ENCODE measurements at regions not wholly inside any gene's neighbourhood (a gene's known extent, or its start where the extent isn't known, plus 50 kb on each side); places are given as distances from the start of the nearest gene placed in this dataset.

GRCh38 chr5:82684659-82685058, 392.5 kb downstream of the TMEM167A start:
- no CpG with 5 or more reads among the region's 2 CpGs for WGBS (ENCODE audit: insufficient coverage, insufficient read length)
- Histone ChIP-seq H3K36me3 (ENCODE audit: control insufficient read depth, insufficient read depth, low read length) (no peaks in the 10 kb centered on the region), H3K27ac (ENCODE audit: low read length) (no peak overlapping the region), H3K4me1 (ENCODE audit: control insufficient read depth, insufficient read depth, low read length) (no peaks in the 10 kb centered on the region), H3K9me3 (ENCODE audit: control insufficient read depth, insufficient read depth, low read length) (no peaks in the 10 kb centered on the region), H3K4me3 (ENCODE audit: low read length) (no peak overlapping the region), H3K27me3 (ENCODE audit: control insufficient read depth, insufficient read depth, low read length) (no peaks in the 10 kb centered on the region)
- DNase-seq (ENCODE audit: low read depth, low spot score): no peak

GRCh38 chr5:82684165-82684564, 393.0 kb downstream of the TMEM167A start:
- no peaks in the 10 kb centered on the region for H3K27me3 ChIP-seq (ENCODE audit: control insufficient read depth, insufficient read depth, low read length)
- H3K4me1 ChIP-seq (ENCODE audit: control insufficient read depth, insufficient read depth, low read length): no peaks in the 10 kb centered on the region
- no peak overlapping the region for H3K27ac ChIP-seq (ENCODE audit: low read length)
- H3K9me3 ChIP-seq (ENCODE audit: control insufficient read depth, insufficient read depth, low read length): no peaks in the 10 kb centered on the region
- H3K36me3 ChIP-seq (ENCODE audit: control insufficient read depth, insufficient read depth, low read length): no peaks in the 10 kb centered on the region
- no CpG with 5 or more reads among the region's 2 CpGs for WGBS (ENCODE audit: insufficient coverage, insufficient read length)
- no peak for DNase-seq (ENCODE audit: low read depth, low spot score)
- H3K4me3 ChIP-seq (ENCODE audit: low read length): no peak overlapping the region

DNA sequence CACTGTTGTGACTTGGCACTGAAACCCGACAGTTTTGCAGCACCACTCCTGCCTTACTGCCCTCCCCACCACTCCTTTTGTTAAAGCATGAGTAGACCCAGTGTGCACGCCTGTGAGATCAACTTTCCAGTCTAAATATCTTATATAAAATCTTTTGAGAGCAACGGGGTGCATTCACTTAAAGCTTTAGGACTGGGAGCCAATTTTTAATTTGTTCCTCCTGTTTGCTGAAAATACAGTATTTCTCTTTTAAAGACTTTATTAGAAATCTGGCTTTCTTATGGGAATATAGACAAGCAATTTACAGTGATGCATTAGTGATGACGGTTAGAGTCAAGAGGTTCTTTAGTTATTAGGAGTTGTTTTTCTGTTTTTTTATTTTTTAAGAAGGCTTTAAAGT, 397.5 kb downstream of the TMEM167A start:
- DNase-seq (ENCODE audit: low read depth, low spot score): no peak
- H3K36me3 ChIP-seq (ENCODE audit: control insufficient read depth, insufficient read depth, low read length): no peaks in the 10 kb centered on the region
- no peaks in the 10 kb centered on the region for H3K9me3 ChIP-seq (ENCODE audit: control insufficient read depth, insufficient read depth, low read length)
- H3K27me3 ChIP-seq (ENCODE audit: control insufficient read depth, insufficient read depth, low read length): no peaks in the 10 kb centered on the region
- no peaks in the 10 kb centered on the region for H3K4me1 ChIP-seq (ENCODE audit: control insufficient read depth, insufficient read depth, low read length)
- WGBS (ENCODE audit: insufficient coverage, insufficient read length): no CpG with 5 or more reads among the region's 4 CpGs
- H3K27ac ChIP-seq (ENCODE audit: low read length): no peak overlapping the region
- no peak overlapping the region for H3K4me3 ChIP-seq (ENCODE audit: low read length)

DNA sequence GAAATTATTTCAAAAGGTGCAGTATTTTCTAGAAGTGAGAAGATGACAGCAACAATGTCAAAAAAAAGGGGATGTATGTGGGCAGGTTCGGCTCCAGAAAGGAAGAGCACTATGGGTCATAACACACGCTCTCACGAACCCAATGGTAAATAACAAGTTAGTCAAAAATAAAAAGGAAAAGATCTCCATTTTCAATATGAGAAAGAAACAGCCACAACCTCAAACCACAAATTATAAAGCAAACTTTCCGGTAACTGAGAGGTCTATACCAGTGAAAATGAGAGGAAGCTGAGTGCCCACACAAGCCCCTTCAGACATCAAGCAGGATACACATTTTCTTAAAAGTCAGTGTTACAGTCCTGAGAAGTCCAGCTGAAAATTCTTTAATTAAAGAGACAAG, 398.5 kb upstream of the RPS23 start:
- no peaks in the 10 kb centered on the region for H3K9me3 ChIP-seq (ENCODE audit: control insufficient read depth, insufficient read depth, low read length)
- H3K27me3 ChIP-seq (ENCODE audit: control insufficient read depth, insufficient read depth, low read length): no peaks in the 10 kb centered on the region
- WGBS (ENCODE audit: insufficient coverage, insufficient read length): no CpG with 5 or more reads among the region's 4 CpGs
- DNase-seq (ENCODE audit: low read depth, low spot score): no peak
- H3K36me3 ChIP-seq (ENCODE audit: control insufficient read depth, insufficient read depth, low read length): no peaks in the 10 kb centered on the region
- H3K4me1 ChIP-seq (ENCODE audit: control insufficient read depth, insufficient read depth, low read length): no peaks in the 10 kb centered on the region
- H3K4me3 ChIP-seq (ENCODE audit: low read length): no peak overlapping the region
- H3K27ac ChIP-seq (ENCODE audit: low read length): no peak overlapping the region

DNA sequence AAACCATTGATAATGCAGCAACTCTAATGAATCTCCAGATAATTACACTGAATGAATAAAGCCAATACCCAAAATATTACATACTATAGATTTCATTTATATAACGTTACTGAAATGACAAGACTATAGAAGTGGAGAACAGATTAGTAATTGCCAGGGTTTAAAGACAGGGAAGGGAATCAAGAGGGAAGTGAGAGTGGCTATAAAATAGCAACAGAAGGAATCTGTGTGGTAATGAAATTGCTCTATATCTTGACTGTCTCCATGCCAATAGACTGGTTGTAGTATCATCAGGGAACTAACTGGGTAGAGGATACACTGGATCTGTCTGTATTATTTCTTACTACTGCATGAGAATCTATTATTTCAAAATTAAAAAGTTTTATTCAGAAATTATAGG, 396.5 kb upstream of the RPS23 start:
- no peak overlapping the region for H3K4me3 ChIP-seq (ENCODE audit: low read length)
- no peaks in the 10 kb centered on the region for H3K36me3 ChIP-seq (ENCODE audit: control insufficient read depth, insufficient read depth, low read length)
- H3K9me3 ChIP-seq (ENCODE audit: control insufficient read depth, insufficient read depth, low read length): no peaks in the 10 kb centered on the region
- H3K4me1 ChIP-seq (ENCODE audit: control insufficient read depth, insufficient read depth, low read length): no peaks in the 10 kb centered on the region
- no peak overlapping the region for H3K27ac ChIP-seq (ENCODE audit: low read length)
- WGBS (ENCODE audit: insufficient coverage, insufficient read length): no CpG with 5 or more reads among the region's 1 CpG
- H3K27me3 ChIP-seq (ENCODE audit: control insufficient read depth, insufficient read depth, low read length): no peaks in the 10 kb centered on the region
- no peak for DNase-seq (ENCODE audit: low read depth, low spot score)

GRCh38 chr5:82673057-82673809, 395.1 kb upstream of the RPS23 start:
- Histone ChIP-seq H3K27ac (ENCODE audit: low read length) (no peak overlapping the region), H3K9me3 (ENCODE audit: control insufficient read depth, insufficient read depth, low read length) (no peaks in the 10 kb centered on the region), H3K4me1 (ENCODE audit: control insufficient read depth, insufficient read depth, low read length) (no peaks in the 10 kb centered on the region), H3K27me3 (ENCODE audit: control insufficient read depth, insufficient read depth, low read length) (no peaks in the 10 kb centered on the region), H3K36me3 (ENCODE audit: control insufficient read depth, insufficient read depth, low read length) (no peaks in the 10 kb centered on the region), H3K4me3 (ENCODE audit: low read length) (no peak overlapping the region)
- WGBS (ENCODE audit: insufficient coverage, insufficient read length): no CpG with 5 or more reads among the region's 6 CpGs
- DNase-seq (ENCODE audit: low read depth, low spot score): no peak

- WGBS (ENCODE audit: insufficient coverage, insufficient read length): no CpG with 5 or more reads among the region's 3 CpGs
- Histone ChIP-seq H3K27ac (ENCODE audit: low read length) (no peak overlapping the region), H3K4me1 (ENCODE audit: control insufficient read depth, insufficient read depth, low read length) (no peaks in the 10 kb centered on the region), H3K27me3 (ENCODE audit: control insufficient read depth, insufficient read depth, low read length) (no peaks in the 10 kb centered on the region), H3K9me3 (ENCODE audit: control insufficient read depth, insufficient read depth, low read length) (no peaks in the 10 kb centered on the region), H3K4me3 (ENCODE audit: low read length) (no peak overlapping the region), H3K36me3 (ENCODE audit: control insufficient read depth, insufficient read depth, low read length) (no peaks in the 10 kb centered on the region)
- DNase-seq (ENCODE audit: low read depth, low spot score): no peak
Observed at GRCh38 chr5:82670692-82671091, 392.5 kb upstream of the RPS23 start.

DNA sequence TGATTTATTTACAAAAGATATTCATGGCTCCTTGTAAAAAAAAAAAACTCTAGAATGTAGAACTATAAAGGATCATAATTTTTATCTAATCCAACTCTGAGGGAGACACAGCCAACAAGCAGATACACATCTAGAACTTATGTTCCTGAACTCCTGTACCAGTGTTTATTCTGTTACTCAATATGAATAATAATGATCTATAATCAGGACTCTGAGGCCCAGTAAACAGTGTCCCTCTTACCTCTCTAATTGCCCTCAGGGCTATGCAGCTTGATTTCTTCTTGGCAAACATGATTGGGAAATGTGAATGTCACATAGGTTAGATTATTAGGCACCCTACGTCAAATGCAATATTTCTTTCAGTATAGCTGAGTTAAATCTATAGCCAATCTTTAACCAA, 391.6 kb upstream of the RPS23 start:
- H3K4me3 ChIP-seq (ENCODE audit: low read length): no peak overlapping the region
- DNase-seq (ENCODE audit: low read depth, low spot score): no peak
- no peaks in the 10 kb centered on the region for H3K36me3 ChIP-seq (ENCODE audit: control insufficient read depth, insufficient read depth, low read length)
- no peaks in the 10 kb centered on the region for H3K27me3 ChIP-seq (ENCODE audit: control insufficient read depth, insufficient read depth, low read length)
- H3K27ac ChIP-seq (ENCODE audit: low read length): no peak overlapping the region
- H3K4me1 ChIP-seq (ENCODE audit: control insufficient read depth, insufficient read depth, low read length): no peaks in the 10 kb centered on the region
- no CpG with 5 or more reads among the region's 1 CpG for WGBS (ENCODE audit: insufficient coverage, insufficient read length)
- no peaks in the 10 kb centered on the region for H3K9me3 ChIP-seq (ENCODE audit: control insufficient read depth, insufficient read depth, low read length)

- DNase-seq (ENCODE audit: low read depth, low spot score): no peak
Observed at GRCh38 chr5:82666312-82666711, 388.2 kb upstream of the RPS23 start.

GRCh38 chr5:82664732-82665131, 386.6 kb upstream of the RPS23 start:
- Histone ChIP-seq H3K27ac (ENCODE audit: low read length) (no peak overlapping the region), H3K4me3 (ENCODE audit: low read length) (no peak overlapping the region), H3K36me3 (ENCODE audit: control insufficient read depth, insufficient read depth, low read length) (no peaks in the 10 kb centered on the region), H3K4me1 (ENCODE audit: control insufficient read depth, insufficient read depth, low read length) (no peaks in the 10 kb centered on the region), H3K27me3 (ENCODE audit: control insufficient read depth, insufficient read depth, low read length) (no peaks in the 10 kb centered on the region), H3K9me3 (ENCODE audit: control insufficient read depth, insufficient read depth, low read length) (no peaks in the 10 kb centered on the region)
- no peak for DNase-seq (ENCODE audit: low read depth, low spot score)
- WGBS (ENCODE audit: insufficient coverage, insufficient read length): no CpG with 5 or more reads among the region's 3 CpGs

More at GRCh38 chr5:82666312-82666711, 388.2 kb upstream of the RPS23 start:
- Histone ChIP-seq H3K27ac (ENCODE audit: low read length) (no peak overlapping the region), H3K27me3 (ENCODE audit: control insufficient read depth, insufficient read depth, low read length) (no peaks in the 10 kb centered on the region), H3K4me3 (ENCODE audit: low read length) (no peak overlapping the region), H3K4me1 (ENCODE audit: control insufficient read depth, insufficient read depth, low read length) (no peaks in the 10 kb centered on the region), H3K36me3 (ENCODE audit: control insufficient read depth, insufficient read depth, low read length) (no peaks in the 10 kb centered on the region), H3K9me3 (ENCODE audit: control insufficient read depth, insufficient read depth, low read length) (no peaks in the 10 kb centered on the region)
- no CpG with 5 or more reads among the region's 2 CpGs for WGBS (ENCODE audit: insufficient coverage, insufficient read length)

DNA sequence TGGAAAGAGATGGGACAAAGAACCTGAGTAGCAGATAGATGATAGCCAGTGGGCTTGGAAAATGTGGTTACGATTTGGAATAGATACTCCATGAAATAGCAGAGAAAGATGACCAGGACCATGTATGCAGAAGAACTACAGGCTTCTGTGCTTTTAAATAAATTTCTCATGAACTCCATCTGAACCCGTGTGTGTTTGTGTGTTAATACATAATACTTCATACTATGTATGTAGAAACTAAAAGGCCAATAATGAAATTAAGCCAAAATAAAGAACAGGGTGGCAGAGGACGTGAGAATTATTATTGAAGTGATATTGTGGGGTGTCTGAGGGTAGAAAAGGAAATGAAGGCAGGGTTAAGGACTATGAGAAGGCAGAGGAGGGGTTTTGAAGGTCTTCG, 385.1 kb upstream of the RPS23 start:
- WGBS (ENCODE audit: insufficient coverage, insufficient read length): 100% methylated on average over 1 of the region's 4 CpGs
- Histone ChIP-seq H3K27ac (ENCODE audit: low read length) (no peak overlapping the region), H3K27me3 (ENCODE audit: control insufficient read depth, insufficient read depth, low read length) (no peaks in the 10 kb centered on the region), H3K9me3 (ENCODE audit: control insufficient read depth, insufficient read depth, low read length) (no peaks in the 10 kb centered on the region), H3K4me1 (ENCODE audit: control insufficient read depth, insufficient read depth, low read length) (no peaks in the 10 kb centered on the region), H3K4me3 (ENCODE audit: low read length) (no peak overlapping the region), H3K36me3 (ENCODE audit: control insufficient read depth, insufficient read depth, low read length) (no peaks in the 10 kb centered on the region)
- DNase-seq (ENCODE audit: low read depth, low spot score): no peak

All from iPS DF 6.9 (cell line).